GM23338 (cell line): ENCODE measurements at regions not wholly inside any gene's neighbourhood (a gene's known extent, or its start where the extent isn't known, plus 50 kb on each side); places are given as distances from the start of the nearest gene placed in this dataset.

Experiments used
- ATAC-seq: fragments of 200-7000 bp; cut with Tn5 transposase; 3 replicates; pipeline ENCODE4 v1.9.1; 2020
- DNase-seq: peaks from one replicate; pipeline ENCODE4 v3.0.0-alpha.2; 2015; ENCODE audit warnings: low spot score
- H2AFZ ChIP-seq: fragments of 200-600 bp; sonication (generic); 2 replicates; pipeline ENCODE4 v1.8.0; 2016; ENCODE audit warnings: antibody characterized with exemption, mild to moderate bottlenecking, moderate library complexity
- H3F3A ChIP-seq: fragments of 200-600 bp; sonication (generic); replicated peaks from 2 replicates; pipeline ENCODE4 v1.8.0; 2017; ENCODE audit warnings: antibody characterized with exemption, mixed run types, low read depth
- H3K27ac ChIP-seq: fragments of 200-600 bp; sonication (generic); 2 replicates; pipeline ENCODE4 v1.6.1; 2016; ENCODE audit warnings: low read depth
- H3K27me3 ChIP-seq: fragments of 200-600 bp; sonication (generic); 2 replicates; pipeline ENCODE4 v1.8.0; 2016; ENCODE audit warnings: mild to moderate bottlenecking, mixed run types, moderate library complexity; ENCODE audit not compliant: insufficient read depth
- H3K36me3 ChIP-seq: fragments of 200-600 bp; sonication (generic); 2 replicates; pipeline ENCODE4 v1.8.0; 2016; ENCODE audit warnings: mild to moderate bottlenecking; ENCODE audit not compliant: insufficient read depth
- H3K4me1 ChIP-seq: fragments of 200-600 bp; sonication (generic); 2 replicates; pipeline ENCODE4 v1.8.0; 2016; ENCODE audit warnings: mild to moderate bottlenecking, moderate library complexity; ENCODE audit not compliant: insufficient read depth
- H3K4me2 ChIP-seq: fragments of 200-600 bp; sonication (generic); 2 replicates; pipeline ENCODE4 v1.7.1; 2017; ENCODE audit warnings: mixed run types
- H3K4me3 ChIP-seq: fragments of 200-600 bp; sonication (generic); 2 replicates; pipeline ENCODE4 v1.6.1; 2016; ENCODE audit warnings: mixed run types
- H3K79me2 ChIP-seq: fragments of 200-600 bp; sonication (generic); replicated peaks from 2 replicates; pipeline ENCODE4 v1.8.0; 2017; ENCODE audit warnings: mild to moderate bottlenecking; ENCODE audit not compliant: insufficient read depth
- H3K9me2 ChIP-seq: fragments of 200-600 bp; sonication (generic); 2 replicates; pipeline ENCODE4 v1.8.0; 2017; ENCODE audit not compliant: insufficient read depth
- H4K20me1 ChIP-seq: fragments of 200-600 bp; sonication (generic); replicated peaks from 2 replicates; pipeline ENCODE4 v1.8.0; 2017; ENCODE audit warnings: mild to moderate bottlenecking; ENCODE audit not compliant: insufficient read depth
- H3K27ac Mint-ChIP-seq: 2 replicates; pipeline ENCODE4 v1.8.0; 2020; ENCODE audit warnings: inconsistent platforms, mild to moderate bottlenecking, moderate library complexity, mixed read lengths
- H3K27me3 Mint-ChIP-seq: 3 replicates; pipeline ENCODE4 v1.8.0; 2022; ENCODE audit warnings: low read depth, mild to moderate bottlenecking, moderate library complexity, mixed read lengths, inconsistent platforms; ENCODE audit not compliant: insufficient read depth, poor library complexity
- H3K36me3 Mint-ChIP-seq: 3 replicates; pipeline ENCODE4 v1.8.0; 2021; ENCODE audit warnings: low read depth, mild to moderate bottlenecking, inconsistent platforms, moderate library complexity, mixed read lengths
- H3K4me1 Mint-ChIP-seq: 3 replicates; pipeline ENCODE4 v1.8.0; 2020; ENCODE audit warnings: mild to moderate bottlenecking, inconsistent platforms, mixed read lengths
- H3K4me3 Mint-ChIP-seq: 3 replicates; pipeline ENCODE4 v1.8.0; 2021; ENCODE audit warnings: moderate library complexity, mild to moderate bottlenecking, inconsistent platforms, mixed read lengths
- H3K9me3 Mint-ChIP-seq: 3 replicates; pipeline ENCODE4 v1.8.0; 2020; ENCODE audit warnings: moderate library complexity, mild to moderate bottlenecking, inconsistent platforms, mixed read lengths
- CREB1 ChIP-seq: fragments of 250-450 bp; sonication (Bioruptor Pico); IDR thresholded peaks from 2 replicates; pipeline ENCODE4 v1.5.0; 2020; ENCODE audit warnings: low read depth, mild to moderate bottlenecking, moderate library complexity
- CTCF ChIP-seq, 2 experiments: fragments of 200-600 bp in 1 of 2; sonication (generic) in 1 of 2; conservative IDR thresholded peaks; 2 replicates each; pipeline versions ENCODE4 v1.5.1 to v1.6.1; 2016 to 2017; ENCODE audit warnings: antibody characterized with exemption in 2 of 2, low read depth in 2 of 2, mild to moderate bottlenecking in 2 of 2, moderate library complexity in 1 of 2
- EZH2phosphoT487 ChIP-seq: fragments of 200-600 bp; sonication (generic); IDR thresholded peaks from one replicate; pipeline ENCODE4 v1.8.1; 2018; ENCODE audit warnings: antibody characterized with exemption; ENCODE audit not compliant: unreplicated experiment
- NANOG ChIP-seq: IDR thresholded peaks from 2 replicates; pipeline ENCODE4 v1.6.1; 2016; ENCODE audit warnings: antibody characterized with exemption, borderline replicate concordance
- POLR2AphosphoS5 ChIP-seq: IDR thresholded peaks from 2 replicates; pipeline ENCODE4 v1.6.1; 2016; ENCODE audit warnings: antibody characterized with exemption, low read depth
- ZNF462 ChIP-seq: fragments of 250-450 bp; sonication (Bioruptor Pico); IDR thresholded peaks from 2 replicates; pipeline ENCODE4 v1.5.0; 2020; ENCODE audit warnings: mild to moderate bottlenecking, moderate library complexity

GRCh38 chr6:151671195-151671594, 136.3 kb upstream of the ESR1 start:
- Histone ChIP-seq H3K9me2 (0 out of 2 replicates have a peak, but pooled peaks cover 3% of the 10 kb centered on the region), H3K36me3 (no peaks in the 10 kb centered on the region), H3K27ac (no peak overlapping the region), H4K20me1 (no peaks in the 10 kb centered on the region), H2AFZ (no peak overlapping the region), H3K4me1 (no peaks in the 10 kb centered on the region), H3F3A (no peaks in the 10 kb centered on the region), H3K4me2 (no peak overlapping the region), H3K79me2 (no peaks in the 10 kb centered on the region), H3K4me3 (no peak overlapping the region), H3K27me3 (no peaks in the 10 kb centered on the region)
- no peak overlapping the region for H3K4me3 Mint-ChIP-seq
- H3K9me3 Mint-ChIP-seq = peaks cover 6% of the 10 kb centered on the region; the same call in 2 of the 3 replicates
- no peak overlapping the region for H3K27ac Mint-ChIP-seq
- no peaks in the 10 kb centered on the region; the same call in 2 of the 3 replicates for H3K36me3 Mint-ChIP-seq
- TF ChIP-seq EZH2phosphoT487 (no peak), NANOG (no peak), ZNF462 (CRISPR knock-in tag) (no peak), CREB1 (no peak), POLR2AphosphoS5 (no peak), CTCF (conservative IDR thresholded peaks at IDR 0.05; ENCODE audit: low read depth in 2 of 2) (no peak)
- ATAC-seq = no peak
- H3K27me3 Mint-ChIP-seq = no peaks in the 10 kb centered on the region
- DNase-seq = no peak
- no peaks in the 10 kb centered on the region; the same call in 2 of the 3 replicates for H3K4me1 Mint-ChIP-seq
